ENCODE measurements at regions not wholly inside any gene's neighbourhood (a gene's known extent, or its start where the extent isn't known, plus 50 kb on each side); places are given as distances from the start of the nearest gene placed in this dataset.
"Not testable (repeated sequence)": the region's sequence is repeated elsewhere in the genome, so short reads cannot be mapped to it uniquely, and the experiment has no call there.

GRCh38 chr22:36085476-36086169 is 57.0 kb upstream of the RBFOX2 start:
- Histone ChIP-seq H3K9me3 (no peaks in the 10 kb centered on the region), H3K4me1 (no peaks in the 10 kb centered on the region), H3K27me3 (no peaks in the 10 kb centered on the region), H3K36me3 (no peaks in the 10 kb centered on the region), H3K4me3 (no peak overlapping the region), H3K27ac (no peak overlapping the region)
- TF ChIP-seq CTCF (IDR thresholded peaks at IDR 0.05), result no peak
- no peak for TF ChIP-seq POLR2A (IDR thresholded peaks at IDR 0.05)
- ATAC-seq (no peak), DNase-seq (no peak)
- intact Hi-C loops (cut with DNase I), result no loop called here
- WGBS, 4 donors, result 90 to 95% (median 90%) methylated on average over 15 of the region's 15 CpGs

DNA sequence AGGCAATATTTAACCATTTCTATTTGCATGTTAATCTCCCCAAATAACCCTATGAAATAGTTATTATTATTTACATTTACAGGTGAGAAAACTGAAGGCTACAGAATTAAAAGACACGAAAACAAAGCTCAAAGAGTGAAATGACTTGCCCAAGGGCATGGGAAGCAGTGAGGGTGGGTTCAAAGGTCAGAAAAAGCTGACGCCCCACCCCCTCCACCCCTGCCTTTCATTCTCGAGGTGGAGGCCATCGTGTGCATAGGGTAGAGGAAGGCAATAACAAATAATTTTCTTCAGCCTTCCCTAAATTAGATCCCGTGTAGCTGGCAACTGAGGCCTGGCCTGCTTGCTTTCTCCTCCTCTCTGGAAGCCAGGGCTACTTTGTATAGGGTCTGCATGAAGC is 56.1 kb upstream of the RBFOX2 start:
- TF ChIP-seq CTCF (IDR thresholded peaks at IDR 0.05), result no peak
- no peak for TF ChIP-seq POLR2A (IDR thresholded peaks at IDR 0.05)
- Histone ChIP-seq H3K4me1 (no peaks in the 10 kb centered on the region), H3K27ac (no peak overlapping the region), H3K4me3 (no peak overlapping the region), H3K27me3 (no peaks in the 10 kb centered on the region), H3K36me3 (no peaks in the 10 kb centered on the region), H3K9me3 (no peaks in the 10 kb centered on the region)
- DNase-seq, result no peak
- ATAC-seq, result no peak
- WGBS, 4 donors, result 75 to 88% (median 84%) methylated on average over 5 of the region's 5 CpGs
- intact Hi-C loops (cut with DNase I), result no loop called here

DNA sequence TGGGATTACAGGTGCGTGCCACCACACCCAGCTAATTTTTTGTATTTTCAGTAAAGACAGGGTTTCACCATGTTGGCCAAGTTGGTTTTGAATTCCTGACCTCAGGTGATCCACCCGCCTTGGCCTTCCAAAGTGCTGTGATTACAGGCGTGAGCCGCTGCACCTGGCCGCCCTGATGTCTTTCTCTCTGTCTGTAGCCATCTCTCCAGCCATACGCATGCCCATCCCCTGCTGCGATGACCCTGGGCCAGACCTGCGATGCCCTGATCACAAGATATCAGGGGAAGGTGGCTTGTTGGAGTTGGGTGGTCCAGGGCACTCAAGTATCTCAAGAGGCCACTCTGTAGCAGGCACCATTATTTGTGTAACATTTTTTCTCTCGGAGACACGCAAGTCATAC is 54.4 kb upstream of the RBFOX2 start:
- H3K36me3 ChIP-seq, result no peaks in the 10 kb centered on the region
- H3K27me3 ChIP-seq, result no peaks in the 10 kb centered on the region
- no peak overlapping the region for H3K27ac ChIP-seq
- H3K9me3 ChIP-seq, result no peaks in the 10 kb centered on the region
- DNase-seq (no peak), ATAC-seq (no peak)
- no peaks in the 10 kb centered on the region for H3K4me1 ChIP-seq
- TF ChIP-seq CTCF (IDR thresholded peaks at IDR 0.05) (no peak), POLR2A (IDR thresholded peaks at IDR 0.05) (no peak)
- no peak overlapping the region for H3K4me3 ChIP-seq
- intact Hi-C loops (cut with DNase I), result no loop called here
- 89 to 97% (median 94%) methylated on average over 10 of the region's 10 CpGs for WGBS, 4 donors

- peak in 2 of 4 donors; percentile 26 to 28 for ATAC-seq
- H3K27me3 ChIP-seq, result no peaks in the 10 kb centered on the region
- TF ChIP-seq CTCF (IDR thresholded peaks at IDR 0.05), result no peak
- TF ChIP-seq POLR2A (IDR thresholded peaks at IDR 0.05), result no peak
- H3K4me3 ChIP-seq, result no peak overlapping the region
- peaks cover 0 to 5% (median 0%) of the 10 kb centered on the region in 12 donors for H3K4me1 ChIP-seq
- H3K27ac ChIP-seq, result peak overlapping the region in 1 of 12 donors; percentile 61
- intact Hi-C loops (cut with DNase I), result no loop called here
- no peaks in the 10 kb centered on the region for H3K36me3 ChIP-seq
- no peaks in the 10 kb centered on the region for H3K9me3 ChIP-seq
- DNase-seq, result no peak
- 89 to 95% (median 93%) methylated on average over 6 of the region's 6 CpGs for WGBS, 4 donors
Observed at GRCh38 chr22:36081023-36081431, 52.4 kb upstream of the RBFOX2 start.

DNA sequence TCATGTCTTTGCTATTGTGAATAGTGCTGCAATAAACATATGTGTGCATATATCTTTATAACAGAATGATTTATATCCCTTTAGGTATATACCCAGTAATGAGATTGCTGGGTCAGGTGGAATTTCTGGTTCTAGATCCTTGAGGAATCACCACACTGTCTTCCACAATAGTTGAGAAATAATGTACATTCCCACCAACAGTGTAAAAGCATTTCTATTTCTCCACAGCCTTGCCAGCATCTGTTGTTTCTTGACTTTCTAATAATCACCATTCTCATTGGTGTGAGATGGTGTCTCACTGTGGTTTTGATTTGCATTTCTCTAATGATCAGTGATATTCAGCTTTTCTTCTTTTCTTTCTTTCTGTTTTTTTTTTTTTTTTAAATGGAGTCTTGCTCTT is 51.7 kb upstream of the RBFOX2 start:
- H3K27ac ChIP-seq; ATAC-seq; H3K27me3 ChIP-seq; H3K4me1 ChIP-seq; intact Hi-C loops (cut with DNase I); H3K4me3 ChIP-seq; H3K36me3 ChIP-seq; H3K9me3 ChIP-seq; DNase-seq: not testable (repeated sequence)

Data from heart left ventricle (tissue), 16 donors.